Spinal cord (tissue), 9 donors: ENCODE measurements at regions not wholly inside any gene's neighbourhood (a gene's known extent, or its start where the extent isn't known, plus 50 kb on each side); places are given as distances from the start of the nearest gene placed in this dataset.

Experiments
- DNase-seq, 6 donors: peaks; one replicate each; pipeline versions ENCODE4 v3.0.0 to v3.0.0-alpha.2; 2013 to 2015; ENCODE audit warnings: low spot score in 6 of 6, low read depth in 4 of 6
- H3K27ac ChIP-seq: one replicate; pipeline ENCODE4 v1.5.1; 2013; ENCODE audit warnings: low read depth, low read length, control low read depth
- H3K27me3 ChIP-seq: one replicate; pipeline ENCODE4 v1.6.1; 2013; ENCODE audit warnings: low read length; ENCODE audit not compliant: control insufficient read depth, insufficient read depth
- H3K36me3 ChIP-seq: one replicate; pipeline ENCODE4 v1.6.1; 2013; ENCODE audit warnings: low read length; ENCODE audit not compliant: control insufficient read depth, insufficient read depth
- H3K4me1 ChIP-seq: one replicate; pipeline ENCODE4 v1.6.1; 2013; ENCODE audit warnings: low read length; ENCODE audit not compliant: control insufficient read depth, insufficient read depth
- H3K4me3 ChIP-seq: one replicate; pipeline ENCODE4 v1.5.1; 2013; ENCODE audit warnings: low read depth, low read length, control low read depth
- H3K9me3 ChIP-seq: one replicate; pipeline ENCODE4 v1.6.1; 2013; ENCODE audit warnings: low read length; ENCODE audit not compliant: control insufficient read depth, insufficient read depth
- WGBS: methylation state at CpG from one replicate; pipeline ENCODE4 v1.1.5; 2013; ENCODE audit warnings: missing lambda C conversion rate; ENCODE audit not compliant: insufficient coverage; 5-methylcytosine and 5-hydroxymethylcytosine counted together
- donor health status: healthy.

DNA sequence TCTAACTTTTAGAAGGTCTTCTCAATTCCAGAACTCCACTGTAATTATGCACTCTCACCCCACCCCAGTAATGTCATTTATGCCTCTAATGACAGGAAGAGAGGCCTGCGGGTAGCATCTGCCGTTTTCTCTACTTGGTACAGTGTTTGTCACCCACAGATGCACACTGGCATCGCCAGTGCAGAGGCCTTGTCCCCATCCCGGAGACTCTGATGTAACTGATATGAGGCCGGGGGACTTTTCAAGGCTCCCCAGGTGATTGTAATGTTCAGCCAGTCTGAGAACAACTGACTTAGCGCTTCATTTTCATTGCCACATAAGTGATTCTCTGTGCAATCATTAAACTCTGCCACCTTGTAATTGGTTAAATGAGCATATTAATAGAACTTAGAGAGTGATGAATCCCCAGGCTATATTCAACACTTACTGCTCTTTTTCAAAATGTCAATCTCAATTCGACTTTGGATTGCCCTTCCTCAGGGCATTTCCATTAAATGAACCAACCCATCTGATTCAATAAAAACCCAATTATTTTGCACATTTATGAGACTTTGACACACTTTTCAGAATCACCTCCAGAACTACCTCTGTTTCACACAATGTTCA lies 113.2 kb downstream of the HERPUD2 start:
- no peaks in the 10 kb centered on the region for H3K27me3 ChIP-seq
- H3K27ac ChIP-seq = no peak overlapping the region
- H3K4me3 ChIP-seq = no peak overlapping the region
- DNase-seq = peak in 3 of 6 donors; percentile 24 to 90 (median 29)
- 59% methylated on average over 5 of the region's 7 CpGs for WGBS
- no peaks in the 10 kb centered on the region for H3K36me3 ChIP-seq
- no peaks in the 10 kb centered on the region for H3K9me3 ChIP-seq
- H3K4me1 ChIP-seq = no peaks in the 10 kb centered on the region

GRCh38 chr7:35576031-35576573 lies 118.8 kb downstream of the HERPUD2 start:
- no peak overlapping the region for H3K27ac ChIP-seq
- H3K36me3 ChIP-seq = no peaks in the 10 kb centered on the region
- H3K9me3 ChIP-seq = no peaks in the 10 kb centered on the region
- no peaks in the 10 kb centered on the region for H3K27me3 ChIP-seq
- H3K4me1 ChIP-seq = peaks cover 2% of the 10 kb centered on the region
- no peak overlapping the region for H3K4me3 ChIP-seq
- no peak for DNase-seq
- 82% methylated on average over 4 of the region's 5 CpGs for WGBS

- DNase-seq = no peak
Observed at GRCh38 chr7:35571611-35572240, 123.2 kb downstream of the HERPUD2 start.

DNA sequence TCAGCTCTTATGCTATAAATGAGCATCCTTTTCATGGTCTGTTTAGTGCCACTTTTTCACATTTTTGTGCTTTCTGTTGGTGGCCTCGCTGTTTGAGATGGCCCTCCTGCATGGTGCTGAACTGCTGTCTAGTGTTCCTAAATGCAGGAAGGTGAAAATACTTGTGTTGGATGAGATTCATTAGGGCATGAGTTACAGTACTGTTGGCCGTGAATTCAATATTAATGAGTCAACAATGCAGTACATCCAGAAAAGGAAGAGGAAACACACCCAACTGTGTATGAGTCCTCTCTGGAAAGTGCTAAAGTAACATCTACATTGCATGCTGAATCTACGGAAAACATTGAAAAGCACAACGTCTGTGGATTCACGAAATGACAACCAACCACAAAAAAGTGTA lies 124.0 kb downstream of the HERPUD2 start:
- Histone ChIP-seq H3K27me3 (no peaks in the 10 kb centered on the region), H3K27ac (no peak overlapping the region), H3K36me3 (no peaks in the 10 kb centered on the region), H3K9me3 (no peaks in the 10 kb centered on the region), H3K4me1 (peaks cover 2% of the 10 kb centered on the region), H3K4me3 (no peak overlapping the region)
- DNase-seq = no peak
- WGBS = 100% methylated on average over 1 of the region's 5 CpGs

More at GRCh38 chr7:35571611-35572240, 123.2 kb downstream of the HERPUD2 start:
- H3K4me3 ChIP-seq = no peak overlapping the region
- peaks cover 2% of the 10 kb centered on the region for H3K4me1 ChIP-seq
- WGBS = 87% methylated on average over 2 of the region's 3 CpGs
- H3K27me3 ChIP-seq = no peaks in the 10 kb centered on the region
- H3K36me3 ChIP-seq = no peaks in the 10 kb centered on the region
- H3K27ac ChIP-seq = no peak overlapping the region
- H3K9me3 ChIP-seq = no peaks in the 10 kb centered on the region

GRCh38 chr7:35565927-35566326 lies 129.0 kb downstream of the HERPUD2 start:
- H3K9me3 ChIP-seq = no peaks in the 10 kb centered on the region
- H3K27ac ChIP-seq = no peak overlapping the region
- no peaks in the 10 kb centered on the region for H3K36me3 ChIP-seq
- 61% methylated on average over 3 of the region's 3 CpGs for WGBS
- no peaks in the 10 kb centered on the region for H3K4me1 ChIP-seq
- H3K4me3 ChIP-seq = no peak overlapping the region
- no peak for DNase-seq
- no peaks in the 10 kb centered on the region for H3K27me3 ChIP-seq

DNA sequence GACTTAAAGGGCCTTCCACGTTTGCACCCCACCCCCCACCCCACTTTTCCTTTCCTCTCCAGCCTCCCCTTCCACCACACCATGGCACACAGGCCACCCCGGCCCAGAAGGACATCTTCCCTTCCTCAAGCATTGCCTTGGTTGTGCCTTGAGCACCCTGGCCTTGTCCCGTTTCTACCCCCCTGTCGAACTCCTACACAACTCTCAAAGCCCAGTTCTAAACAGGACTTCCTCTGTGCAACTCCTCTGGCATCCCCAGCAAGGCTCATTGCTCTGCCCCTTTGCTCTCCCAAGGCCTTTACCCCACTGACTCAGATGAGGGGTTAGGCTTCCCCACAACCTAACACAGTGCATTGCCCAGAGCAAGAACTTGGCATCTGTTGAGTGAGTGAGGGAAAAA lies 136.1 kb downstream of the HERPUD2 start:
- Histone ChIP-seq H3K27me3 (no peaks in the 10 kb centered on the region), H3K4me1 (no peaks in the 10 kb centered on the region), H3K36me3 (no peaks in the 10 kb centered on the region), H3K4me3 (no peak overlapping the region), H3K9me3 (no peaks in the 10 kb centered on the region), H3K27ac (no peak overlapping the region)
- WGBS = 89% methylated on average over 4 of the region's 4 CpGs
- no peak for DNase-seq

DNA sequence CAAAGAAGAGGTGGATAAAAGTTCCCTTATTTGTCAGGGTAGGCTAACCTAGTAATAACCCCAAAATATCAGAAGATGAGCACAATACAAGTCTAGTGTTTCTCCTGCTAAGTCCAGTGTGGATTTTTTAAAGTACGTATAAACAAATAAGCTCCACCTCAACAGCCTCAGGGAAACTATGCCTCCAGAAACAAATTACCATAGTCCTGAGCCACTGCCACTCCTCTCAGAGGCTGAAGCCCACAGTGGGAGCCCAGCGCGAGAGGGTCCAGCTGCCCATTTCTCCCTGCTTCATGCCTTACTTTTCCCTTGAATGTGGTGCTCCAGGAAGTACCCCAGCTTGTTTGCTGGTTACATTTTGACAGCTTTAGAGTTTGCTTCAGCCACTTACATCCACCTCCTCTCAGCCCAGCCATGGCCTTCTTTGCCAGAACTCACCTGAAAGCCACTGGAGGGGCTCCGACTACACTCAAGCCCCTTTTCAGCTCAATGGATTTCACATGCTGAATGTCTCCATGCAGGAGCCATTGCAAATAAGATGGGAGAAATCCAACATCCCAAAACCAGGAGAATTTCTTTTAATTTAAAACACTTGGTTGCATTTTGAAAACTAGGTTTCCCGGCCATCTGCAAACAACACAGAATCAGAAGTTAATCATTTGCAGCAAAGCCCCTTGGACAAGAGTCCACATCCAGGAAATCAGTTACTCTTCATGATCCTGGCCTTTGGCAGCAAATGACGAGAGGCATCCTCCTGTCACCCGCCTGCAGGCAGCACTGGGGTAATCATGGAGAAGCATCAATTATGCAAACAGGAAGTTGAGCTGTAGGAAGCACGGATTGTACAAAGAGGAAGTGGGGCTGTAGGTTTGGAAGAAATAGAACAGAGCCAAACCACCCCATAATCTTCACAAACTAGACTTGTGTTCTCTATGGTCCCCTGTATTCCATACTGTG lies 138.1 kb downstream of the HERPUD2 start:
- Histone ChIP-seq H3K9me3 (no peaks in the 10 kb centered on the region), H3K27ac (no peak overlapping the region), H3K4me3 (no peak overlapping the region), H3K4me1 (no peaks in the 10 kb centered on the region), H3K36me3 (no peaks in the 10 kb centered on the region), H3K27me3 (no peaks in the 10 kb centered on the region)
- no peak for DNase-seq
- WGBS = 79% methylated on average over 6 of the region's 8 CpGs

- H3K4me1 ChIP-seq = no peaks in the 10 kb centered on the region
- no peaks in the 10 kb centered on the region for H3K36me3 ChIP-seq
- no peak for DNase-seq
- no peak overlapping the region for H3K27ac ChIP-seq
- WGBS = no CpG with 5 or more reads among the region's 4 CpGs
- no peak overlapping the region for H3K4me3 ChIP-seq
- no peaks in the 10 kb centered on the region for H3K9me3 ChIP-seq
- H3K27me3 ChIP-seq = no peaks in the 10 kb centered on the region
Observed at GRCh38 chr7:35555934-35556333, 139.0 kb downstream of the HERPUD2 start.

GRCh38 chr7:35555386-35555785 lies 139.5 kb downstream of the HERPUD2 start:
- H3K9me3 ChIP-seq = no peaks in the 10 kb centered on the region
- WGBS = 100% methylated on average over 4 of the region's 5 CpGs
- peaks cover 3% of the 10 kb centered on the region for H3K4me1 ChIP-seq
- H3K4me3 ChIP-seq = no peak overlapping the region
- H3K36me3 ChIP-seq = no peaks in the 10 kb centered on the region
- H3K27ac ChIP-seq = no peak overlapping the region
- DNase-seq = no peak
- no peaks in the 10 kb centered on the region for H3K27me3 ChIP-seq
